ENCODE measurements at regions not wholly inside any gene's neighbourhood (a gene's known extent, or its start where the extent isn't known, plus 50 kb on each side); places are given as distances from the start of the nearest gene placed in this dataset.

DNA sequence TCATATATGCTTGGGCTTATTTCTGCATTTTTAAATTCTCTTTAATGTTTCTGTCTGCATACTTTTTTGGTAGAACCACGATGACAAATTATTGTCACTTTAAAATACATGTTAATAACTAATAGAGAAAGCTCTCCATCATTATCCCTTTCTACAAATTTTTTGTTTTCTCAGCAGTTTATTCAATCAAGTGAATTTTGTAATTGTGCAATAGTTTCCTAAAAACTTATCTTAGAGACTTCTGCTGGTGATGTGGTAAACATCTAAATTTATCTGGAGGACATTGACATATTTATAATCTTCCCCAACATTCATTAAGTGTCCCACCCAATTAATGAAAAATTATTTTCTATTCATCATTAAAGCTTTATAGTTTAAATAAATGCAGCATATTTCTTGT lies 215.3 kb downstream of the MEX3B start:
- TF ChIP-seq, protein P1, sequence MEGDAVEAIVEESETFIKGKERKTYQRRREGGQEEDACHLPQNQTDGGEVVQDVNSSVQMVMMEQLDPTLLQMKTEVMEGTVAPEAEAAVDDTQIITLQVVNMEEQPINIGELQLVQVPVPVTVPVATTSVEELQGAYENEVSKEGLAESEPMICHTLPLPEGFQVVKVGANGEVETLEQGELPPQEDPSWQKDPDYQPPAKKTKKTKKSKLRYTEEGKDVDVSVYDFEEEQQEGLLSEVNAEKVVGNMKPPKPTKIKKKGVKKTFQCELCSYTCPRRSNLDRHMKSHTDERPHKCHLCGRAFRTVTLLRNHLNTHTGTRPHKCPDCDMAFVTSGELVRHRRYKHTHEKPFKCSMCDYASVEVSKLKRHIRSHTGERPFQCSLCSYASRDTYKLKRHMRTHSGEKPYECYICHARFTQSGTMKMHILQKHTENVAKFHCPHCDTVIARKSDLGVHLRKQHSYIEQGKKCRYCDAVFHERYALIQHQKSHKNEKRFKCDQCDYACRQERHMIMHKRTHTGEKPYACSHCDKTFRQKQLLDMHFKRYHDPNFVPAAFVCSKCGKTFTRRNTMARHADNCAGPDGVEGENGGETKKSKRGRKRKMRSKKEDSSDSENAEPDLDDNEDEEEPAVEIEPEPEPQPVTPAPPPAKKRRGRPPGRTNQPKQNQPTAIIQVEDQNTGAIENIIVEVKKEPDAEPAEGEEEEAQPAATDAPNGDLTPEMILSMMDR (IDR thresholded peaks at IDR 0.05) = no peak
- no peak for TF ChIP-seq ZFX (IDR thresholded peaks at IDR 0.05; ENCODE audit: borderline replicate concordance)
